ENCODE measurements at regions not wholly inside any gene's neighbourhood (a gene's known extent, or its start where the extent isn't known, plus 50 kb on each side); places are given as distances from the start of the nearest gene placed in this dataset.

GRCh38 chr6:137690034-137690433 lies 177.0 kb upstream of the TNFAIP3 start:
- no peak for TF ChIP-seq CTCF (IDR thresholded peaks at IDR 0.05; ENCODE audit: low read depth, low read length)
- H3K4me3 ChIP-seq (ENCODE audit: low read depth, low read length) = no peak overlapping the region
- in situ Hi-C loops (cut with HindIII; ENCODE audit: low sequenced_read_pairs) = no loop called here
- DNase-seq (ENCODE audit: low read depth, low spot score) = no peak

- no peak for DNase-seq (ENCODE audit: low read depth, low spot score)
- in situ Hi-C loops (cut with HindIII; ENCODE audit: low sequenced_read_pairs) = no loop called here
- TF ChIP-seq CTCF (IDR thresholded peaks at IDR 0.05; ENCODE audit: low read depth, low read length) = no peak
- no peak overlapping the region for H3K4me3 ChIP-seq (ENCODE audit: low read depth, low read length)
Measured at GRCh38 chr6:137690721-137691120, 176.3 kb upstream of the TNFAIP3 start.

- no peak for DNase-seq (ENCODE audit: low read depth, low spot score)
- H3K4me3 ChIP-seq (ENCODE audit: low read depth, low read length) = no peak overlapping the region
- in situ Hi-C loops (cut with HindIII; ENCODE audit: low sequenced_read_pairs) = no loop called here
- no peak for TF ChIP-seq CTCF (IDR thresholded peaks at IDR 0.05; ENCODE audit: low read depth, low read length)
Measured at GRCh38 chr6:137692308-137692707, 174.8 kb upstream of the TNFAIP3 start.

GRCh38 chr6:137692806-137693205 lies 174.3 kb upstream of the TNFAIP3 start:
- peak; percentile 10 for DNase-seq (ENCODE audit: low read depth, low spot score)
- no peak overlapping the region for H3K4me3 ChIP-seq (ENCODE audit: low read depth, low read length)
- no peak for TF ChIP-seq CTCF (IDR thresholded peaks at IDR 0.05; ENCODE audit: low read depth, low read length)
- in situ Hi-C loops (cut with HindIII; ENCODE audit: low sequenced_read_pairs) = no loop called here

GRCh38 chr6:137693711-137694110 lies 173.3 kb upstream of the TNFAIP3 start:
- H3K4me3 ChIP-seq (ENCODE audit: low read depth, low read length) = no peak overlapping the region
- TF ChIP-seq CTCF (IDR thresholded peaks at IDR 0.05; ENCODE audit: low read depth, low read length) = no peak
- in situ Hi-C loops (cut with HindIII; ENCODE audit: low sequenced_read_pairs) = no loop called here
- no peak for DNase-seq (ENCODE audit: low read depth, low spot score)

- no peak overlapping the region for H3K4me3 ChIP-seq (ENCODE audit: low read depth, low read length)
- TF ChIP-seq CTCF (IDR thresholded peaks at IDR 0.05; ENCODE audit: low read depth, low read length) = no peak
- in situ Hi-C loops (cut with HindIII; ENCODE audit: low sequenced_read_pairs) = no loop called here
- DNase-seq (ENCODE audit: low read depth, low spot score) = no peak
Measured at GRCh38 chr6:137696765-137697164, 170.3 kb upstream of the TNFAIP3 start.
